ENCODE measurements at regions not wholly inside any gene's neighbourhood (a gene's known extent, or its start where the extent isn't known, plus 50 kb on each side); places are given as distances from the start of the nearest gene placed in this dataset.
A peak's percentile ranks its signal among the peaks of the same experiment; 100 is the strongest.

GRCh38 chr14:65249471-65250161 is 147.3 kb upstream of the MAX start:
- DNase-seq (ENCODE audit: low read depth) = no peak

- DNase-seq (ENCODE audit: low read depth) = no peak
Observed at GRCh38 chr14:65250162-65250495, 147.8 kb upstream of the MAX start.

GRCh38 chr14:65251213-65251612 is 148.9 kb upstream of the MAX start:
- DNase-seq (ENCODE audit: low read depth) = peak; percentile 97

GRCh38 chr14:65252482-65253255 is 150.4 kb upstream of the MAX start:
- DNase-seq (ENCODE audit: low read depth) = peak; percentile 65

- peak; percentile 87 for DNase-seq (ENCODE audit: low read depth)
Observed at GRCh38 chr14:65255029-65255545, 152.8 kb upstream of the MAX start.

- no peak for DNase-seq (ENCODE audit: low read depth)
Observed at GRCh38 chr14:65255583-65256461, 153.5 kb upstream of the MAX start.

GRCh38 chr14:65256714-65257113 is 154.4 kb upstream of the MAX start:
- no peak for DNase-seq (ENCODE audit: low read depth)

- no peak for DNase-seq (ENCODE audit: low read depth)
Observed at GRCh38 chr14:65257425-65257824, 155.1 kb upstream of the FUT8 start.

- peak; percentile 80 for DNase-seq (ENCODE audit: low read depth)
Observed at GRCh38 chr14:65258391-65258790, 154.1 kb upstream of the FUT8 start.

- no peak for DNase-seq (ENCODE audit: low read depth)
Observed at GRCh38 chr14:65259000-65259399, 153.5 kb upstream of the FUT8 start.

GRCh38 chr14:65260786-65261185 is 151.7 kb upstream of the FUT8 start:
- DNase-seq (ENCODE audit: low read depth) = no peak

GRCh38 chr14:65261425-65261920 is 151.1 kb upstream of the FUT8 start:
- peak; percentile 51 for DNase-seq (ENCODE audit: low read depth)

- no peak for DNase-seq (ENCODE audit: low read depth)
Observed at GRCh38 chr14:65261946-65262345, 150.6 kb upstream of the FUT8 start.

GRCh38 chr14:65263177-65263788 is 149.2 kb upstream of the FUT8 start:
- DNase-seq (ENCODE audit: low read depth) = peak; percentile 81

- DNase-seq (ENCODE audit: low read depth) = no peak
Observed at GRCh38 chr14:65267856-65268255, 144.7 kb upstream of the FUT8 start.

- DNase-seq (ENCODE audit: low read depth) = no peak
Observed at GRCh38 chr14:65268594-65268993, 143.9 kb upstream of the FUT8 start.

GRCh38 chr14:65269732-65270131 is 142.8 kb upstream of the FUT8 start:
- no peak for DNase-seq (ENCODE audit: low read depth)

GRCh38 chr14:65277027-65277426 is 135.5 kb upstream of the FUT8 start:
- peak; percentile 92 for DNase-seq (ENCODE audit: low read depth)

- no peak for DNase-seq (ENCODE audit: low read depth)
Observed at GRCh38 chr14:65277580-65278270, 134.8 kb upstream of the FUT8 start.

GRCh38 chr14:65278589-65278988 is 133.9 kb upstream of the FUT8 start:
- no peak for DNase-seq (ENCODE audit: low read depth)

GRCh38 chr14:65279510-65279909 is 133.0 kb upstream of the FUT8 start:
- DNase-seq (ENCODE audit: low read depth) = no peak

Measured in LHCN-M2 (cell line).